ENCODE measurements at regions not wholly inside any gene's neighbourhood (a gene's known extent, or its start where the extent isn't known, plus 50 kb on each side); places are given as distances from the start of the nearest gene placed in this dataset.

DNA sequence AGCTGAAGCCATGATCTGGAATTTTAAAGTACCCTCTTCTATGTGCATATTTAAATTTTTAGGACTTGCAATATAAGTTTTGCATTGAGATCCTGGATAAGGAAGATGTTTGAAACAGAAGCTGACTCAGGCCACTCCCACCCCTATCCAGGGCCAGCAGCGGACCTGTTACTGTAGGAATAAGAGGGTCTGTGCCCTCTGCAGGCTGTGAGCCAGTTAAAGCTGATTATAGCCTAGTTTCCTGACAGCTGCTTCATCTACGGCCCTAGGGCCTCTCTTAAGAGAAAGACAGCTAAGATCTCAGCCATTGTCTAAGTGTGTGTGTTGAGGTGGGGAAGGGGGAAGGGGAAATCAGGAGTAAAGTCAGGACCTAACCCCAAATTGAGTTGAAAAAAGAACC lies 234.0 kb downstream of the HAUS1 start:
- Histone ChIP-seq H3F3A (ENCODE audit: insufficient read depth, low read length, poor library complexity, severe bottlenecking) (peaks cover 11% of the 10 kb centered on the region), H3K79me2 (replicated peaks; ENCODE audit: insufficient read depth, low read length) (peaks cover 92% of the 10 kb centered on the region), H3K36me3 (ENCODE audit: insufficient read depth, low read length) (peaks cover 8% of the 10 kb centered on the region), H3K9ac (ENCODE audit: low read length) (peak overlapping the region; percentile 97), H3K4me3 (ENCODE audit: low read length) (peak overlapping the region; percentile 72), H3K9me2 (ENCODE audit: insufficient read depth, low read length) (no peaks in the 10 kb centered on the region), H3K9me3 (ENCODE audit: low read length) (no peaks in the 10 kb centered on the region), H2AFZ (ENCODE audit: low read depth, low read length) (no peak overlapping the region), H3K4me2 (ENCODE audit: low read length) (peak overlapping the region; percentile 99), H3K27ac (ENCODE audit: low read length) (peak overlapping the region; percentile 98), H4K20me1 (ENCODE audit: insufficient read depth) (peaks cover 9% of the 10 kb centered on the region), H3K27me3 (ENCODE audit: insufficient read depth, low read depth, low read length) (no peaks in the 10 kb centered on the region)
- TF ChIP-seq MXI1 (conservative IDR thresholded peaks at IDR 0.05; ENCODE audit: poor library complexity, severe bottlenecking) (no peak), EZH2 (IDR thresholded peaks at IDR 0.05; ENCODE audit: borderline replicate concordance, insufficient read depth, low read length, poor library complexity, severe bottlenecking) (no peak), RAD21 (conservative IDR thresholded peaks at IDR 0.05) (no peak), SMC3 (conservative IDR thresholded peaks at IDR 0.05; ENCODE audit: poor library complexity) (peak; percentile 16), EP300 (conservative IDR thresholded peaks at IDR 0.05; ENCODE audit: poor library complexity, severe bottlenecking) (no peak), POLR2AphosphoS5 (IDR thresholded peaks at IDR 0.05) (peak; percentile 48), TAF1 (IDR thresholded peaks at IDR 0.05; ENCODE audit: low read depth) (no peak)
- TF ChIP-seq, protein P1, sequence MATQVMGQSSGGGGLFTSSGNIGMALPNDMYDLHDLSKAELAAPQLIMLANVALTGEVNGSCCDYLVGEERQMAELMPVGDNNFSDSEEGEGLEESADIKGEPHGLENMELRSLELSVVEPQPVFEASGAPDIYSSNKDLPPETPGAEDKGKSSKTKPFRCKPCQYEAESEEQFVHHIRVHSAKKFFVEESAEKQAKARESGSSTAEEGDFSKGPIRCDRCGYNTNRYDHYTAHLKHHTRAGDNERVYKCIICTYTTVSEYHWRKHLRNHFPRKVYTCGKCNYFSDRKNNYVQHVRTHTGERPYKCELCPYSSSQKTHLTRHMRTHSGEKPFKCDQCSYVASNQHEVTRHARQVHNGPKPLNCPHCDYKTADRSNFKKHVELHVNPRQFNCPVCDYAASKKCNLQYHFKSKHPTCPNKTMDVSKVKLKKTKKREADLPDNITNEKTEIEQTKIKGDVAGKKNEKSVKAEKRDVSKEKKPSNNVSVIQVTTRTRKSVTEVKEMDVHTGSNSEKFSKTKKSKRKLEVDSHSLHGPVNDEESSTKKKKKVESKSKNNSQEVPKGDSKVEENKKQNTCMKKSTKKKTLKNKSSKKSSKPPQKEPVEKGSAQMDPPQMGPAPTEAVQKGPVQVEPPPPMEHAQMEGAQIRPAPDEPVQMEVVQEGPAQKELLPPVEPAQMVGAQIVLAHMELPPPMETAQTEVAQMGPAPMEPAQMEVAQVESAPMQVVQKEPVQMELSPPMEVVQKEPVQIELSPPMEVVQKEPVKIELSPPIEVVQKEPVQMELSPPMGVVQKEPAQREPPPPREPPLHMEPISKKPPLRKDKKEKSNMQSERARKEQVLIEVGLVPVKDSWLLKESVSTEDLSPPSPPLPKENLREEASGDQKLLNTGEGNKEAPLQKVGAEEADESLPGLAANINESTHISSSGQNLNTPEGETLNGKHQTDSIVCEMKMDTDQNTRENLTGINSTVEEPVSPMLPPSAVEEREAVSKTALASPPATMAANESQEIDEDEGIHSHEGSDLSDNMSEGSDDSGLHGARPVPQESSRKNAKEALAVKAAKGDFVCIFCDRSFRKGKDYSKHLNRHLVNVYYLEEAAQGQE (IDR thresholded peaks at IDR 0.05; ENCODE audit: borderline replicate concordance) = no peak
- TF ChIP-seq, protein P2, sequence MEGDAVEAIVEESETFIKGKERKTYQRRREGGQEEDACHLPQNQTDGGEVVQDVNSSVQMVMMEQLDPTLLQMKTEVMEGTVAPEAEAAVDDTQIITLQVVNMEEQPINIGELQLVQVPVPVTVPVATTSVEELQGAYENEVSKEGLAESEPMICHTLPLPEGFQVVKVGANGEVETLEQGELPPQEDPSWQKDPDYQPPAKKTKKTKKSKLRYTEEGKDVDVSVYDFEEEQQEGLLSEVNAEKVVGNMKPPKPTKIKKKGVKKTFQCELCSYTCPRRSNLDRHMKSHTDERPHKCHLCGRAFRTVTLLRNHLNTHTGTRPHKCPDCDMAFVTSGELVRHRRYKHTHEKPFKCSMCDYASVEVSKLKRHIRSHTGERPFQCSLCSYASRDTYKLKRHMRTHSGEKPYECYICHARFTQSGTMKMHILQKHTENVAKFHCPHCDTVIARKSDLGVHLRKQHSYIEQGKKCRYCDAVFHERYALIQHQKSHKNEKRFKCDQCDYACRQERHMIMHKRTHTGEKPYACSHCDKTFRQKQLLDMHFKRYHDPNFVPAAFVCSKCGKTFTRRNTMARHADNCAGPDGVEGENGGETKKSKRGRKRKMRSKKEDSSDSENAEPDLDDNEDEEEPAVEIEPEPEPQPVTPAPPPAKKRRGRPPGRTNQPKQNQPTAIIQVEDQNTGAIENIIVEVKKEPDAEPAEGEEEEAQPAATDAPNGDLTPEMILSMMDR (IDR thresholded peaks at IDR 0.05; ENCODE audit: poor library complexity, severe bottlenecking) = peak; percentile 38

DNA sequence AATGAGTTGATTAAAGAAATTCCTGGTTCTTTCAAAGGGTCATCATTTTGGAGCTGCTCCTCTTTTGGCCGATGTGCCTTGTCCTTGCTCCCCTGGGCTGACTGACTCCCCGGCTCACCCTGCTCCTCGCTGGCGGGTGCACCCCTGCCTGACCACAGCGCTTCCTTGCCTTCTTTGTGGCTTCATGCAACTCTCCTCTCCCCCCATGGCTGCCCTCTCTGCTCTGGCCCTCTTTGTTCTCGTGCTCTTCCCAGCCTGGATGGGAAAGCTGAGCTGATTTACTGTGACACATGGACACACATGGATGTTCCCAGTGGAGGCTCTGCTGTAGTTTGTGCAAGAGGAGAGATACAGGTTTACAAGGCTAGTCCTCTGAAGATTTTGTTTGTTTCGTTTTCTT lies 234.6 kb downstream of the HAUS1 start:
- H3K4me2 ChIP-seq (ENCODE audit: low read length) = peak overlapping the region; percentile 99
- peak overlapping the region; percentile 98 for H3K27ac ChIP-seq (ENCODE audit: low read length)
- peaks cover 8% of the 10 kb centered on the region for H3K36me3 ChIP-seq (ENCODE audit: insufficient read depth, low read length)
- peaks cover 11% of the 10 kb centered on the region for H3F3A ChIP-seq (ENCODE audit: insufficient read depth, low read length, poor library complexity, severe bottlenecking)
- TF ChIP-seq POLR2AphosphoS5 (IDR thresholded peaks at IDR 0.05) (peak; percentile 33), TAF1 (IDR thresholded peaks at IDR 0.05; ENCODE audit: low read depth) (no peak), MXI1 (conservative IDR thresholded peaks at IDR 0.05; ENCODE audit: poor library complexity, severe bottlenecking) (peak; percentile 26)
- peak overlapping the region; percentile 72 for H3K4me3 ChIP-seq (ENCODE audit: low read length)
- H3K9me2 ChIP-seq (ENCODE audit: insufficient read depth, low read length) = no peaks in the 10 kb centered on the region
- H3K9me3 ChIP-seq (ENCODE audit: low read length) = no peaks in the 10 kb centered on the region
- peak overlapping the region; percentile 97 for H3K9ac ChIP-seq (ENCODE audit: low read length)
- H4K20me1 ChIP-seq (ENCODE audit: insufficient read depth) = peaks cover 15% of the 10 kb centered on the region
- no peak overlapping the region for H2AFZ ChIP-seq (ENCODE audit: low read depth, low read length)
- H3K27me3 ChIP-seq (ENCODE audit: insufficient read depth, low read depth, low read length) = no peaks in the 10 kb centered on the region
- peaks cover 97% of the 10 kb centered on the region for H3K79me2 ChIP-seq (replicated peaks; ENCODE audit: insufficient read depth, low read length)

Measured in neural cell (in vitro differentiated cells).